H9 (cell line): ENCODE measurements at regions not wholly inside any gene's neighbourhood (a gene's known extent, or its start where the extent isn't known, plus 50 kb on each side); places are given as distances from the start of the nearest gene placed in this dataset.

Experiments used
- DNase-seq: peaks from one replicate; pipeline ENCODE4 v3.0.0-alpha.2; 2017
- H2AFZ ChIP-seq: one replicate; pipeline ENCODE4 v1.6.1; 2013; ENCODE audit warnings: mild to moderate bottlenecking, low read length, control low read depth, moderate library complexity
- H2AK5ac ChIP-seq: 2 replicates; pipeline ENCODE4 v1.6.1; 2013; ENCODE audit warnings: low read length, control low read depth, mixed read lengths; ENCODE audit not compliant: insufficient read length
- H2BK120ac ChIP-seq: one replicate; pipeline ENCODE4 v1.6.1; 2013; ENCODE audit warnings: low read depth, mild to moderate bottlenecking, low read length, control low read depth, inconsistent platforms; ENCODE audit not compliant: poor library complexity, severe bottlenecking
- H2BK12ac ChIP-seq: 2 replicates; pipeline ENCODE4 v1.6.1; 2013; ENCODE audit warnings: low read length, control low read depth, mixed read lengths, low read depth; ENCODE audit not compliant: insufficient read length
- H2BK15ac ChIP-seq: 2 replicates; pipeline ENCODE4 v1.6.1; 2013; ENCODE audit warnings: low read depth, low read length, control low read depth
- H2BK20ac ChIP-seq: one replicate; pipeline ENCODE4 v1.6.1; 2013; ENCODE audit warnings: low read depth, mild to moderate bottlenecking, low read length, control low read depth, inconsistent platforms; ENCODE audit not compliant: poor library complexity, severe bottlenecking
- H2BK5ac ChIP-seq: 2 replicates; pipeline ENCODE4 v1.6.1; 2013; ENCODE audit warnings: low read length, control low read depth, mixed read lengths; ENCODE audit not compliant: insufficient read length
- H3K14ac ChIP-seq: 2 replicates; pipeline ENCODE4 v1.6.1; 2013; ENCODE audit warnings: low read length, control low read depth; ENCODE audit not compliant: insufficient read depth
- H3K18ac ChIP-seq: 2 replicates; pipeline ENCODE4 v1.6.1; 2013; ENCODE audit warnings: low read depth, mild to moderate bottlenecking, mixed read lengths, low read length, control low read depth; ENCODE audit not compliant: insufficient read length
- H3K23ac ChIP-seq: 2 replicates; pipeline ENCODE4 v1.6.1; 2013; ENCODE audit warnings: low read length, control low read depth, mixed read lengths, low read depth; ENCODE audit not compliant: insufficient read length
- H3K23me2 ChIP-seq: 2 replicates; pipeline ENCODE4 v1.6.1; 2013; ENCODE audit warnings: low read depth, mild to moderate bottlenecking, mixed read lengths, low read length, control low read depth; ENCODE audit not compliant: insufficient read length, poor library complexity, severe bottlenecking
- H3K27ac ChIP-seq: 2 replicates; pipeline ENCODE4 v1.5.1; 2013; ENCODE audit warnings: low read length, control low read depth, mixed read lengths, low read depth; ENCODE audit not compliant: insufficient read length
- H3K27me3 ChIP-seq: 2 replicates; pipeline ENCODE4 v1.6.1; 2013; ENCODE audit warnings: low read length, control low read depth, inconsistent platforms; ENCODE audit not compliant: insufficient read depth
- H3K4ac ChIP-seq: 2 replicates; pipeline ENCODE4 v1.6.1; 2013; ENCODE audit warnings: low read depth, mild to moderate bottlenecking, control low read depth, inconsistent platforms, low read length, moderate library complexity
- H3K4me1 ChIP-seq: 2 replicates; pipeline ENCODE4 v1.6.1; 2013; ENCODE audit warnings: low read length, control low read depth, inconsistent platforms; ENCODE audit not compliant: insufficient read depth
- H3K4me2 ChIP-seq: 2 replicates; pipeline ENCODE4 v1.6.1; 2013; ENCODE audit warnings: low read length, control low read depth, mixed read lengths; ENCODE audit not compliant: insufficient read length, insufficient read depth
- H3K56ac ChIP-seq: 2 replicates; pipeline ENCODE4 v1.6.1; 2013; ENCODE audit warnings: low read depth, mild to moderate bottlenecking, mixed read lengths, low read length, control low read depth; ENCODE audit not compliant: insufficient read length
- H3K79me1 ChIP-seq: 2 replicates; pipeline ENCODE4 v1.6.1; 2013; ENCODE audit warnings: low read depth, mild to moderate bottlenecking, moderate library complexity, low read length, control low read depth, inconsistent platforms; ENCODE audit not compliant: insufficient read depth, poor library complexity, severe bottlenecking
- H3K79me2 ChIP-seq: 2 replicates; pipeline ENCODE4 v1.6.1; 2013; ENCODE audit warnings: low read length, control low read depth, inconsistent platforms; ENCODE audit not compliant: insufficient read depth
- H3K9ac ChIP-seq: 2 replicates; pipeline ENCODE4 v1.6.1; 2013; ENCODE audit warnings: low read length, control low read depth, mixed read lengths; ENCODE audit not compliant: insufficient read length; ENCODE audit errors: extremely low read depth
- H3K9me3 ChIP-seq: one replicate; pipeline ENCODE4 v1.6.1; 2013; ENCODE audit warnings: low read depth, low read length, inconsistent platforms; ENCODE audit not compliant: control insufficient read depth
- H3T11ph ChIP-seq: one replicate; pipeline ENCODE4 v1.6.1; 2013; ENCODE audit warnings: mild to moderate bottlenecking, low read length, control low read depth, inconsistent platforms
- H4K20me1 ChIP-seq: one replicate; pipeline ENCODE4 v1.6.1; 2013; ENCODE audit not compliant: control insufficient read depth, insufficient read length, insufficient read depth
- H4K5ac ChIP-seq: 2 replicates; pipeline ENCODE4 v1.6.1; 2013; ENCODE audit warnings: low read depth, mild to moderate bottlenecking, mixed read lengths, low read length, control low read depth; ENCODE audit not compliant: insufficient read length
- H4K8ac ChIP-seq: replicated peaks from 2 replicates; pipeline ENCODE4 v1.6.1; 2013; ENCODE audit warnings: low read length, control low read depth, mixed read lengths, low read depth; ENCODE audit not compliant: insufficient read length
- H4K91ac ChIP-seq: 2 replicates; pipeline ENCODE4 v1.6.1; 2013; ENCODE audit warnings: low read depth, mild to moderate bottlenecking, moderate library complexity, mixed read lengths, low read length, control low read depth; ENCODE audit not compliant: insufficient read length
- H3K27ac Mint-ChIP-seq, 3 experiments: 2 replicates in 2 of 3; 3 replicates in 1 of 3; pipeline ENCODE4 v1.8.0; 2020 to 2021; ENCODE audit warnings: mixed read lengths in 3 of 3, mild to moderate bottlenecking in 1 of 3, moderate library complexity in 1 of 3
- H3K27me3 Mint-ChIP-seq: 2 replicates; pipeline ENCODE4 v1.8.0; 2021; ENCODE audit warnings: low read depth, mild to moderate bottlenecking, moderate library complexity, mixed read lengths
- H3K36me3 Mint-ChIP-seq, 3 experiments: 2 replicates in 2 of 3; 3 replicates in 1 of 3; pipeline ENCODE4 v1.8.0; 2020 to 2021; ENCODE audit warnings: low read depth in 3 of 3, mixed read lengths in 3 of 3; ENCODE audit not compliant: insufficient read depth in 1 of 3
- H3K4me1 Mint-ChIP-seq, 2 experiments: 2 replicates each; pipeline ENCODE4 v1.8.0; 2020; ENCODE audit warnings: mixed read lengths in 2 of 2
- H3K4me3 Mint-ChIP-seq, 2 experiments: 2 replicates in 1 of 2; 3 replicates in 1 of 2; pipeline ENCODE4 v1.8.0; 2020 to 2021; ENCODE audit warnings: mild to moderate bottlenecking in 2 of 2, mixed read lengths in 2 of 2, moderate library complexity in 1 of 2
- H3K9me3 Mint-ChIP-seq, 2 experiments: 2 replicates in 1 of 2; 3 replicates in 1 of 2; pipeline ENCODE4 v1.8.0; 2020; ENCODE audit warnings: mild to moderate bottlenecking in 2 of 2, mixed read lengths in 2 of 2, moderate library complexity in 1 of 2
- WGBS: extraction: QIAGEN DNeasy Blood & Tissue Kit; methylation state at CpG from one replicate; pipeline ENCODE4 v1.1.7; 2013; ENCODE audit warnings: missing lambda C conversion rate, low lambda C conversion rate, mixed read lengths; ENCODE audit not compliant: insufficient read length; ENCODE audit errors: extremely low coverage; 5-methylcytosine and 5-hydroxymethylcytosine counted together
- TF ChIP-seq, protein P1 (sequence below): fragments of 200-600 bp; sonication (generic); conservative IDR thresholded peaks from 3 replicates; pipeline ENCODE4 v1.8.0; 2021; ENCODE audit warnings: antibody characterized with exemption, mild to moderate bottlenecking

DNA sequence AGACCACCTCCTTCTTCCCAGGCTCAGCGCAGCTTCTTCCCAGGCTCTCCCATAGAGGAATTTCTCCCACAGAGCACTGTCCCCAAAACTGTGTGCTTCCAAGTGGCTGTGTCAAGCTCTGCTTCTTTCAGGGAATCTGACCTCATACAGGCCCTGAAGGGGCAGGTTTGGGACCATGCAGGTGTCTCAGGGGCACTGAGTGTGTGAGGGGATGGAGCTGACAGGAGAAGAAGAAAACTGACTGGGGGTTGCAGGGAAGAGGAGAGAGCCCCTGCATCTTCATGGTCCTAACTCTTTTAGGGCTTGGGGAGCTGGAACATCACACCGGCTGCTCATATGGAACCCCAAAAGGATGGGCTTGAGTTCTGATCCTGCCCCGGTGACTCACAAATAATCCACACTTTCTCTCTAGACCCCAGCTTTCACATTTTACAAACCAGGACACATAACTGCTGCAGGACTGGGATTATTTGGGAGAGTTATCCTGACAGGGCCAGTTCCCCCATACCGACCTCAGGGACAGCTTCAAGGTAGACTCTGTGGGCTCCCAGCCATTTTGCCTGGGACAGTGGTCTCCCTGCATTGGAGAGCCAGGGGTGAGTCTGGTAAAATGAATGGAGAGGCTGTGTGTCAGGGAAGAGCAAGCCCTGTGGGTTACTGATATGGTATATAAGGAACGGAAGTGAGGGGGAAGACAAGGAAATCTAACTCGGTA is 316.1 kb downstream of the TLE3 start:
- Histone ChIP-seq H4K5ac (no peak overlapping the region), H3T11ph (no peak overlapping the region)
- peaks cover 4% of the 10 kb centered on the region for H3K27me3 Mint-ChIP-seq

More for the DNA sequence above, 316.1 kb downstream of the TLE3 start:
- H3K4me2 ChIP-seq, result no peak overlapping the region
- WGBS, result no CpG with 5 or more reads among the region's 6 CpGs
- no peak overlapping the region for H2BK20ac ChIP-seq
- no peak overlapping the region for H3K27ac Mint-ChIP-seq
- no peak overlapping the region for H4K91ac ChIP-seq
- no peaks in the 10 kb centered on the region for H3K79me2 ChIP-seq
- DNase-seq, result no peak
- no peaks in the 10 kb centered on the region for H4K20me1 ChIP-seq
- H3K56ac ChIP-seq, result no peak overlapping the region
- H3K23me2 ChIP-seq, result no peaks in the 10 kb centered on the region
- peaks cover 4 to 6% of the 10 kb centered on the region in 2 experiments; a peak in 4 of 5 replicates for H3K9me3 Mint-ChIP-seq
- H2BK120ac ChIP-seq, result no peak overlapping the region
- no peaks in the 10 kb centered on the region for H3K79me1 ChIP-seq
- no peak overlapping the region for H2BK5ac ChIP-seq
- H3K36me3 Mint-ChIP-seq, result no peaks in the 10 kb centered on the region
- no peak overlapping the region for H4K8ac ChIP-seq
- no peak overlapping the region for H3K9ac ChIP-seq
- H2BK15ac ChIP-seq, result no peak overlapping the region
- no peaks in the 10 kb centered on the region for H3K9me3 ChIP-seq
- no peak overlapping the region for H3K4ac ChIP-seq
- H3K27ac ChIP-seq, result no peak overlapping the region
- no peak overlapping the region for H2BK12ac ChIP-seq
- no peak overlapping the region for H3K4me3 Mint-ChIP-seq
- no peak overlapping the region for H2AFZ ChIP-seq
- H3K14ac ChIP-seq, result no peak overlapping the region
- no peak overlapping the region for H3K23ac ChIP-seq
- H2AK5ac ChIP-seq, result no peak overlapping the region
- H3K4me1 ChIP-seq, result no peaks in the 10 kb centered on the region
- H3K4me1 Mint-ChIP-seq, result peaks cover 0 to 7% of the 10 kb centered on the region in 2 experiments; a peak in 2 of 4 replicates
- H3K27me3 ChIP-seq, result no peaks in the 10 kb centered on the region
- TF ChIP-seq, protein P1, sequence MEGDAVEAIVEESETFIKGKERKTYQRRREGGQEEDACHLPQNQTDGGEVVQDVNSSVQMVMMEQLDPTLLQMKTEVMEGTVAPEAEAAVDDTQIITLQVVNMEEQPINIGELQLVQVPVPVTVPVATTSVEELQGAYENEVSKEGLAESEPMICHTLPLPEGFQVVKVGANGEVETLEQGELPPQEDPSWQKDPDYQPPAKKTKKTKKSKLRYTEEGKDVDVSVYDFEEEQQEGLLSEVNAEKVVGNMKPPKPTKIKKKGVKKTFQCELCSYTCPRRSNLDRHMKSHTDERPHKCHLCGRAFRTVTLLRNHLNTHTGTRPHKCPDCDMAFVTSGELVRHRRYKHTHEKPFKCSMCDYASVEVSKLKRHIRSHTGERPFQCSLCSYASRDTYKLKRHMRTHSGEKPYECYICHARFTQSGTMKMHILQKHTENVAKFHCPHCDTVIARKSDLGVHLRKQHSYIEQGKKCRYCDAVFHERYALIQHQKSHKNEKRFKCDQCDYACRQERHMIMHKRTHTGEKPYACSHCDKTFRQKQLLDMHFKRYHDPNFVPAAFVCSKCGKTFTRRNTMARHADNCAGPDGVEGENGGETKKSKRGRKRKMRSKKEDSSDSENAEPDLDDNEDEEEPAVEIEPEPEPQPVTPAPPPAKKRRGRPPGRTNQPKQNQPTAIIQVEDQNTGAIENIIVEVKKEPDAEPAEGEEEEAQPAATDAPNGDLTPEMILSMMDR, result no peak
- no peak overlapping the region for H3K18ac ChIP-seq
